GM23338 (cell line): ENCODE measurements at regions not wholly inside any gene's neighbourhood (a gene's known extent, or its start where the extent isn't known, plus 50 kb on each side); places are given as distances from the start of the nearest gene placed in this dataset.

Experiments
- ATAC-seq: fragments of 200-7000 bp; cut with Tn5 transposase; 3 replicates; pipeline ENCODE4 v1.9.1; 2020
- DNase-seq: peaks from one replicate; pipeline ENCODE4 v3.0.0-alpha.2; 2015; ENCODE audit warnings: low spot score
- H2AFZ ChIP-seq: fragments of 200-600 bp; sonication (generic); 2 replicates; pipeline ENCODE4 v1.8.0; 2016; ENCODE audit warnings: antibody characterized with exemption, mild to moderate bottlenecking, moderate library complexity
- H3F3A ChIP-seq: fragments of 200-600 bp; sonication (generic); replicated peaks from 2 replicates; pipeline ENCODE4 v1.8.0; 2017; ENCODE audit warnings: antibody characterized with exemption, mixed run types, low read depth
- H3K27ac ChIP-seq: fragments of 200-600 bp; sonication (generic); 2 replicates; pipeline ENCODE4 v1.6.1; 2016; ENCODE audit warnings: low read depth
- H3K27me3 ChIP-seq: fragments of 200-600 bp; sonication (generic); 2 replicates; pipeline ENCODE4 v1.8.0; 2016; ENCODE audit warnings: mild to moderate bottlenecking, mixed run types, moderate library complexity; ENCODE audit not compliant: insufficient read depth
- H3K36me3 ChIP-seq: fragments of 200-600 bp; sonication (generic); 2 replicates; pipeline ENCODE4 v1.8.0; 2016; ENCODE audit warnings: mild to moderate bottlenecking; ENCODE audit not compliant: insufficient read depth
- H3K4me1 ChIP-seq: fragments of 200-600 bp; sonication (generic); 2 replicates; pipeline ENCODE4 v1.8.0; 2016; ENCODE audit warnings: mild to moderate bottlenecking, moderate library complexity; ENCODE audit not compliant: insufficient read depth
- H3K4me2 ChIP-seq: fragments of 200-600 bp; sonication (generic); 2 replicates; pipeline ENCODE4 v1.7.1; 2017; ENCODE audit warnings: mixed run types
- H3K4me3 ChIP-seq: fragments of 200-600 bp; sonication (generic); 2 replicates; pipeline ENCODE4 v1.6.1; 2016; ENCODE audit warnings: mixed run types
- H3K79me2 ChIP-seq: fragments of 200-600 bp; sonication (generic); replicated peaks from 2 replicates; pipeline ENCODE4 v1.8.0; 2017; ENCODE audit warnings: mild to moderate bottlenecking; ENCODE audit not compliant: insufficient read depth
- H3K9me2 ChIP-seq: fragments of 200-600 bp; sonication (generic); 2 replicates; pipeline ENCODE4 v1.8.0; 2017; ENCODE audit not compliant: insufficient read depth
- H4K20me1 ChIP-seq: fragments of 200-600 bp; sonication (generic); replicated peaks from 2 replicates; pipeline ENCODE4 v1.8.0; 2017; ENCODE audit warnings: mild to moderate bottlenecking; ENCODE audit not compliant: insufficient read depth
- H3K27ac Mint-ChIP-seq: 2 replicates; pipeline ENCODE4 v1.8.0; 2020; ENCODE audit warnings: inconsistent platforms, mild to moderate bottlenecking, moderate library complexity, mixed read lengths
- H3K27me3 Mint-ChIP-seq: 3 replicates; pipeline ENCODE4 v1.8.0; 2022; ENCODE audit warnings: low read depth, mild to moderate bottlenecking, moderate library complexity, mixed read lengths, inconsistent platforms; ENCODE audit not compliant: insufficient read depth, poor library complexity
- H3K36me3 Mint-ChIP-seq: 3 replicates; pipeline ENCODE4 v1.8.0; 2021; ENCODE audit warnings: low read depth, mild to moderate bottlenecking, inconsistent platforms, moderate library complexity, mixed read lengths
- H3K4me1 Mint-ChIP-seq: 3 replicates; pipeline ENCODE4 v1.8.0; 2020; ENCODE audit warnings: mild to moderate bottlenecking, inconsistent platforms, mixed read lengths
- H3K4me3 Mint-ChIP-seq: 3 replicates; pipeline ENCODE4 v1.8.0; 2021; ENCODE audit warnings: moderate library complexity, mild to moderate bottlenecking, inconsistent platforms, mixed read lengths
- H3K9me3 Mint-ChIP-seq: 3 replicates; pipeline ENCODE4 v1.8.0; 2020; ENCODE audit warnings: moderate library complexity, mild to moderate bottlenecking, inconsistent platforms, mixed read lengths
- CTCF ChIP-seq, 2 experiments: fragments of 200-600 bp in 1 of 2; sonication (generic) in 1 of 2; conservative IDR thresholded peaks; 2 replicates each; pipeline versions ENCODE4 v1.5.1 to v1.6.1; 2016 to 2017; ENCODE audit warnings: antibody characterized with exemption in 2 of 2, low read depth in 2 of 2, mild to moderate bottlenecking in 2 of 2, moderate library complexity in 1 of 2
- EZH2 ChIP-seq: fragments of 200-600 bp; sonication (generic); IDR thresholded peaks from one replicate; pipeline ENCODE4 v1.8.0; 2017; ENCODE audit warnings: antibody characterized with exemption, mild to moderate bottlenecking, low read depth; ENCODE audit not compliant: unreplicated experiment
- EZH2phosphoT487 ChIP-seq: fragments of 200-600 bp; sonication (generic); IDR thresholded peaks from one replicate; pipeline ENCODE4 v1.8.1; 2018; ENCODE audit warnings: antibody characterized with exemption; ENCODE audit not compliant: unreplicated experiment
- POLR2AphosphoS5 ChIP-seq: IDR thresholded peaks from 2 replicates; pipeline ENCODE4 v1.6.1; 2016; ENCODE audit warnings: antibody characterized with exemption, low read depth
- STAT1 ChIP-seq: IDR thresholded peaks from one replicate; pipeline ENCODE4 v1.6.1; 2016; ENCODE audit warnings: antibody characterized with exemption; ENCODE audit not compliant: unreplicated experiment
- TF ChIP-seq, protein P1 (sequence below): fragments of 250-450 bp; sonication (Bioruptor Pico); IDR thresholded peaks from 2 replicates; pipeline ENCODE4 v1.5.0; 2020; ENCODE audit warnings: mild to moderate bottlenecking, moderate library complexity

- TF ChIP-seq CTCF (conservative IDR thresholded peaks at IDR 0.05; ENCODE audit: low read depth in 2 of 2) (no peak), EZH2phosphoT487 (no peak), EZH2 (no peak)
- TF ChIP-seq, protein P1, sequence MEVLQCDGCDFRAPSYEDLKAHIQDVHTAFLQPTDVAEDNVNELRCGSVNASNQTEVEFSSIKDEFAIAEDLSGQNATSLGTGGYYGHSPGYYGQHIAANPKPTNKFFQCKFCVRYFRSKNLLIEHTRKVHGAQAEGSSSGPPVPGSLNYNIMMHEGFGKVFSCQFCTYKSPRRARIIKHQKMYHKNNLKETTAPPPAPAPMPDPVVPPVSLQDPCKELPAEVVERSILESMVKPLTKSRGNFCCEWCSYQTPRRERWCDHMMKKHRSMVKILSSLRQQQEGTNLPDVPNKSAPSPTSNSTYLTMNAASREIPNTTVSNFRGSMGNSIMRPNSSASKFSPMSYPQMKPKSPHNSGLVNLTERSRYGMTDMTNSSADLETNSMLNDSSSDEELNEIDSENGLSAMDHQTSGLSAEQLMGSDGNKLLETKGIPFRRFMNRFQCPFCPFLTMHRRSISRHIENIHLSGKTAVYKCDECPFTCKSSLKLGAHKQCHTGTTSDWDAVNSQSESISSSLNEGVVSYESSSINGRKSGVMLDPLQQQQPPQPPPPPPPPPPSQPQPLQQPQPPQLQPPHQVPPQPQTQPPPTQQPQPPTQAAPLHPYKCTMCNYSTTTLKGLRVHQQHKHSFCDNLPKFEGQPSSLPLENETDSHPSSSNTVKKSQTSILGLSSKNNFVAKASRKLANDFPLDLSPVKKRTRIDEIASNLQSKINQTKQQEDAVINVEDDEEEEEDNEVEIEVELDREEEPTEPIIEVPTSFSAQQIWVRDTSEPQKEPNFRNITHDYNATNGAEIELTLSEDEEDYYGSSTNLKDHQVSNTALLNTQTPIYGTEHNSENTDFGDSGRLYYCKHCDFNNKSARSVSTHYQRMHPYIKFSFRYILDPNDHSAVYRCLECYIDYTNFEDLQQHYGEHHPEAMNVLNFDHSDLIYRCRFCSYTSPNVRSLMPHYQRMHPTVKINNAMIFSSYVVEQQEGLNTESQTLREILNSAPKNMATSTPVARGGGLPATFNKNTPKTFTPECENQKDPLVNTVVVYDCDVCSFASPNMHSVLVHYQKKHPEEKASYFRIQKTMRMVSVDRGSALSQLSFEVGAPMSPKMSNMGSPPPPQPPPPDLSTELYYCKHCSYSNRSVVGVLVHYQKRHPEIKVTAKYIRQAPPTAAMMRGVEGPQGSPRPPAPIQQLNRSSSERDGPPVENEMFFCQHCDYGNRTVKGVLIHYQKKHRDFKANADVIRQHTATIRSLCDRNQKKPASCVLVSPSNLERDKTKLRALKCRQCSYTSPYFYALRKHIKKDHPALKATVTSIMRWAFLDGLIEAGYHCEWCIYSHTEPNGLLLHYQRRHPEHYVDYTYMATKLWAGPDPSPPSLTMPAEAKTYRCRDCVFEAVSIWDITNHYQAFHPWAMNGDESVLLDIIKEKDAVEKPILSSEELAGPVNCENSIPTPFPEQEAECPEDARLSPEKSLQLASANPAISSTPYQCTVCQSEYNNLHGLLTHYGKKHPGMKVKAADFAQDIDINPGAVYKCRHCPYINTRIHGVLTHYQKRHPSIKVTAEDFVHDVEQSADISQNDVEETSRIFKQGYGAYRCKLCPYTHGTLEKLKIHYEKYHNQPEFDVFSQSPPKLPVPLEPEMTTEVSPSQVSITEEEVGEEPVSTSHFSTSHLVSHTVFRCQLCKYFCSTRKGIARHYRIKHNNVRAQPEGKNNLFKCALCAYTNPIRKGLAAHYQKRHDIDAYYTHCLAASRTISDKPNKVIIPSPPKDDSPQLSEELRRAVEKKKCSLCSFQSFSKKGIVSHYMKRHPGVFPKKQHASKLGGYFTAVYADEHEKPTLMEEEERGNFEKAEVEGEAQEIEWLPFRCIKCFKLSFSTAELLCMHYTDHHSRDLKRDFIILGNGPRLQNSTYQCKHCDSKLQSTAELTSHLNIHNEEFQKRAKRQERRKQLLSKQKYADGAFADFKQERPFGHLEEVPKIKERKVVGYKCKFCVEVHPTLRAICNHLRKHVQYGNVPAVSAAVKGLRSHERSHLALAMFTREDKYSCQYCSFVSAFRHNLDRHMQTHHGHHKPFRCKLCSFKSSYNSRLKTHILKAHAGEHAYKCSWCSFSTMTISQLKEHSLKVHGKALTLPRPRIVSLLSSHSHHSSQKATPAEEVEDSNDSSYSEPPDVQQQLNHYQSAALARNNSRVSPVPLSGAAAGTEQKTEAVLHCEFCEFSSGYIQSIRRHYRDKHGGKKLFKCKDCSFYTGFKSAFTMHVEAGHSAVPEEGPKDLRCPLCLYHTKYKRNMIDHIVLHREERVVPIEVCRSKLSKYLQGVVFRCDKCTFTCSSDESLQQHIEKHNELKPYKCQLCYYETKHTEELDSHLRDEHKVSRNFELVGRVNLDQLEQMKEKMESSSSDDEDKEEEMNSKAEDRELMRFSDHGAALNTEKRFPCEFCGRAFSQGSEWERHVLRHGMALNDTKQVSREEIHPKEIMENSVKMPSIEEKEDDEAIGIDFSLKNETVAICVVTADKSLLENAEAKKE (CRISPR knock-in tag) = no peak
These were observed 548.6 kb downstream of the CSNK1G3 start (continued) for GRCh38 chr5:124060413-124061067.

DNA sequence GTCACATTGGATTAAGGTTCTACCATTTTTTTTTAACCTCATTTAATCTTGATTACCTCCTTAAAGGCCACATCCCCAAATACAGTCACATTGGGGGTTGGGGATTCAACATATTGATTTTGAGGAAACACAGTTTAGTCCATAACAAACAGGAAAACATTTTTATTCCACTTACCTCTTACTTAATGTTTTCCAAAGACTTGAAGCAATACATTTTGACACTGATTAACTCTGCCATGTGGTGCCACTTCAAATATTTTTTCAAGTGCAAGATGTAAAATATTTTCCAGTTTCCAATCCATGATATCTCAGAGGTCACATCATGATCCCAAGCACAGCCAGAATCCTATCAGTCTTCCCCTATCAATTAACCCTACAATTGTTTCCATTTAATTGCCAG lies 548.0 kb downstream of the CSNK1G3 start:
- no peak overlapping the region for H3K27ac ChIP-seq
- ATAC-seq (no peak), DNase-seq (no peak)
- H3K36me3 ChIP-seq = no peaks in the 10 kb centered on the region
- H3K4me1 Mint-ChIP-seq = no peaks in the 10 kb centered on the region
- H3K79me2 ChIP-seq = no peaks in the 10 kb centered on the region
- 0 out of 2 replicates have a peak overlapping the region, but pooled peaks have one; percentile 15 for H2AFZ ChIP-seq
- H3K4me3 Mint-ChIP-seq = no peak overlapping the region
- no peaks in the 10 kb centered on the region for H3F3A ChIP-seq
- no peak overlapping the region for H3K4me3 ChIP-seq
- no peaks in the 10 kb centered on the region; the same call in 2 of the 3 replicates for H3K36me3 Mint-ChIP-seq
- H3K9me2 ChIP-seq = peaks cover 5% of the 10 kb centered on the region
- no peaks in the 10 kb centered on the region for H3K27me3 Mint-ChIP-seq
- peaks cover 2% of the 10 kb centered on the region; the same call in 1 of the 3 replicates for H3K9me3 Mint-ChIP-seq
- no peak overlapping the region for H3K4me2 ChIP-seq
- no peaks in the 10 kb centered on the region for H3K27me3 ChIP-seq
- no peaks in the 10 kb centered on the region for H3K4me1 ChIP-seq
- H4K20me1 ChIP-seq = no peaks in the 10 kb centered on the region
- H3K27ac Mint-ChIP-seq = no peak overlapping the region
- TF ChIP-seq STAT1 (no peak), EZH2 (no peak), EZH2phosphoT487 (no peak), POLR2AphosphoS5 (no peak)
- TF ChIP-seq, protein P1 (CRISPR knock-in tag) = no peak
